Subcutaneous abdominal adipose tissue (tissue), 5 donors: ENCODE measurements at regions not wholly inside any gene's neighbourhood (a gene's known extent, or its start where the extent isn't known, plus 50 kb on each side); places are given as distances from the start of the nearest gene placed in this dataset.

Experiments used
- H3K27ac ChIP-seq: one replicate; pipeline ENCODE4 v1.7.0; 2013; ENCODE audit warnings: low read depth, mild to moderate bottlenecking, inconsistent platforms, low read length, moderate library complexity
- H3K27me3 ChIP-seq, 5 donors: one replicate each; pipeline ENCODE4 v1.7.0; 2013; ENCODE audit warnings: low read length in 5 of 5, inconsistent platforms in 1 of 5; ENCODE audit not compliant: control insufficient read depth in 5 of 5, insufficient read depth in 4 of 5
- H3K36me3 ChIP-seq, 5 donors: one replicate each; pipeline ENCODE4 v1.7.0; 2013; ENCODE audit warnings: low read length in 5 of 5; ENCODE audit not compliant: control insufficient read depth in 5 of 5, insufficient read depth in 5 of 5
- H3K4me1 ChIP-seq, 5 donors: one replicate each; pipeline ENCODE4 v1.7.0; 2013; ENCODE audit warnings: low read length in 5 of 5, mild to moderate bottlenecking in 3 of 5, moderate library complexity in 1 of 5; ENCODE audit not compliant: control insufficient read depth in 5 of 5, insufficient read depth in 5 of 5
- H3K4me3 ChIP-seq, 5 donors: one replicate each; pipeline ENCODE4 v1.7.0; 2013; ENCODE audit warnings: low read length in 5 of 5, low read depth in 1 of 5
- H3K9ac ChIP-seq, 5 donors: one replicate each; pipeline ENCODE4 v1.7.0; 2013; ENCODE audit warnings: low read length in 5 of 5, mild to moderate bottlenecking in 4 of 5, moderate library complexity in 3 of 5
- H3K9me3 ChIP-seq, 5 donors: one replicate each; pipeline ENCODE4 v1.7.0; 2013; ENCODE audit warnings: low read length in 5 of 5; ENCODE audit not compliant: control insufficient read depth in 5 of 5
- donor health status: healthy.
- donor health status: healthy.
- donor health status: healthy.
- donor health status: healthy.
- donor health status: healthy.

DNA sequence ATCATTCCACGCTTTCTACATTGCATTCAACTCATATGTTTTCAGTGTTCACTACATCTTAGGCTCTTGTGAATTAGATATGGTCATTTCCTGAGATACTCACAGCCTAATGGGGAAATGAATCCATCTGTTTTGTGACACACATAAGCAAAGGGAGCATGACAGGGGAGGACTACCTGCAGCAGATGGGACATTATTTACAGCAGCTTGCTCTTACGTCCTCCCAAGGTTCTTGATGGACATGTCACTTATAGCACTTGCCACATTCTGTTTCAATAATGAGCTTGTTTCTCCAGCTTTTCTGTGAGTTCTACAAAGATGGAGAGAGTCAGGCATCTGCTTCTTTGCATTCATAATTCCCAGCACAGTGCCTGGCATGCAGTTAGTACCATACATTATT lies 1509.6 kb upstream of the TMEM132C start:
- Histone ChIP-seq H3K27me3 (no peaks in the 10 kb centered on the region), H3K27ac (no peak overlapping the region), H3K36me3 (no peaks in the 10 kb centered on the region), H3K4me3 (no peak overlapping the region), H3K4me1 (no peaks in the 10 kb centered on the region), H3K9ac (no peak overlapping the region), H3K9me3 (peaks cover 0 to 4% (median 0%) of the 10 kb centered on the region in 5 donors)

DNA sequence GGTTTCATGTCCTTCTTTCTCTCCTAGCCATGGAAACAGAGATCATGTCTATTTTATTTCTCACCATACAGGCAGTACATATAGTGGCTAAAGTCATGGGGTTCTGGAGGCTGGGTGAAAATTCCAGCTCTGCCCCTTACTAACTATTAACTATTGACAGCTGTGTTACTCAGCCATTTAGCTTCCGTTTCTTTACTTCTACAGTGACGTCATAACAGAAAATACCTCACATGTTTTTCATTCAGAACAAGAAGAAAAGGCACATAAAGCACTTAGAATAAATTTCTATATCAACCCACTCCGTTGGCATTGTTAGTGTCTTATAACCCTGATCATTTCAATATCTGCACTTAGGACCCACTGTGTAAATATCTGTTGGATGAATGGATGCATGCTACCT lies 1506.9 kb upstream of the TMEM132C start:
- H3K4me3 ChIP-seq: no peak overlapping the region
- H3K9me3 ChIP-seq: peaks cover 4 to 30% (median 24%) of the 10 kb centered on the region in 5 donors
- no peaks in the 10 kb centered on the region for H3K4me1 ChIP-seq
- no peak overlapping the region for H3K9ac ChIP-seq
- no peak overlapping the region for H3K27ac ChIP-seq
- no peaks in the 10 kb centered on the region for H3K36me3 ChIP-seq
- no peaks in the 10 kb centered on the region for H3K27me3 ChIP-seq

DNA sequence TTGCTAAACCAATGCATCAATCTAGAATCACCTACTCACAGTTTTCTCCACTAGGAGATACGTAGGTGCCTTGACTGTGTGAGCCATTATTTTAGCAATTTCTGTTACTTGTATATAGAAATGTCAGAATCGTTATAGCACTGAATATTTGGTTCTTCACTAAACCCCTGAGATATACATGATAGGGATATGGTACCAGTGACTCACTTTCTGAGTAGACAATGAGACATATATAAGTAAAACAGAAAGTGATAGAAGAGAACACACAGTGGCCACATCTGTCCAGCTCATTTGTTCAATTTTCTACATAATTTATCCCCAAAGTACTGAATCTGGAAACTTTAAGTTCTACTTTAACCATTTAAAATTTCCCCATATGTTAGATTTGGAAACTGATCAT lies 1505.5 kb upstream of the TMEM132C start:
- H3K27ac ChIP-seq: no peak overlapping the region
- no peak overlapping the region for H3K9ac ChIP-seq
- H3K9me3 ChIP-seq: peaks cover 4 to 37% (median 28%) of the 10 kb centered on the region in 5 donors
- H3K4me3 ChIP-seq: no peak overlapping the region
- no peaks in the 10 kb centered on the region for H3K36me3 ChIP-seq
- H3K4me1 ChIP-seq: no peaks in the 10 kb centered on the region
- no peaks in the 10 kb centered on the region for H3K27me3 ChIP-seq

DNA sequence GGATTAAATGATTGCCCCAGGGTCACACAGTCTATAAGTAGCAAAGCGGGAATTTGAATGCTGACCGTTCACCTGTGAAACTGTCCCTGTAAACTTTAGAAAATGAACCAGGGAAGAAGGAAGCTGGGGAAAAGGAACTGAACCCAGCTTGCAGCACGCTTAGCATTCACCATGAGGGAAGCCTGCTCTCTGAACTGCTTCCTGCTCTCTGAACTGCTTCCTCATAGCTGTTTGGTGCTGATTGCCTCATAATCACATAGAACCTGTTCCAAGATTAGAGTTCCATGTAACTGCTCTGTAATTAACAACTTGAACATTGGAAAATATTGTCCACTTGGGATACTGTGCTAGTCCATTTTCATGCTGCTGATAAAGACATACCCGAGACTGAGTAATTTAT lies 1504.8 kb upstream of the TMEM132C start:
- Histone ChIP-seq H3K9ac (no peak overlapping the region), H3K4me3 (no peak overlapping the region), H3K9me3 (peaks cover 4 to 41% (median 31%) of the 10 kb centered on the region in 5 donors), H3K27ac (no peak overlapping the region), H3K4me1 (no peaks in the 10 kb centered on the region), H3K36me3 (no peaks in the 10 kb centered on the region), H3K27me3 (no peaks in the 10 kb centered on the region)

DNA sequence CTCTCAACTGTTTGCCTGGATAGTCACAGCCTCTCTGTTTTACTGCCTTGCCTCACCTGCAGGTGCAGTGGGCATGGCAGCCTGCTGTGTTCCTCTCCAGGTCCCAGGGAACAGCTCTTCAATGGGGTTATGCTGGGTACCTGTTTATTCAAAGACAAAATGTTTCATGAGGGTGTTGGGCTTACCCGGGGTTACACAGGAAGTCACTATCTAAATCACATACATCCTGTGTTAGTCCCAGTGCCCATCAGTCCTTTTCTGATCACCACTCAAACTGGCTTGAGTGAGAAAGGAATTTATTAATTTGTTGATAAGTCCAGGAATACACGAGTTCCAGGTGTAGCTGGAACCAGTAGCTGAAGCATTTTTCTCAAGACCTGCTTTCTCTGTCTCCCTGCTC lies 1503.6 kb upstream of the TMEM132C start:
- H3K27me3 ChIP-seq: no peaks in the 10 kb centered on the region
- H3K4me3 ChIP-seq: peak overlapping the region in 2 of 5 donors; percentile 15 to 19
- peaks cover 4 to 43% (median 35%) of the 10 kb centered on the region in 5 donors for H3K9me3 ChIP-seq
- no peak overlapping the region for H3K27ac ChIP-seq
- H3K36me3 ChIP-seq: no peaks in the 10 kb centered on the region
- no peaks in the 10 kb centered on the region for H3K4me1 ChIP-seq
- H3K9ac ChIP-seq: no peak overlapping the region

DNA sequence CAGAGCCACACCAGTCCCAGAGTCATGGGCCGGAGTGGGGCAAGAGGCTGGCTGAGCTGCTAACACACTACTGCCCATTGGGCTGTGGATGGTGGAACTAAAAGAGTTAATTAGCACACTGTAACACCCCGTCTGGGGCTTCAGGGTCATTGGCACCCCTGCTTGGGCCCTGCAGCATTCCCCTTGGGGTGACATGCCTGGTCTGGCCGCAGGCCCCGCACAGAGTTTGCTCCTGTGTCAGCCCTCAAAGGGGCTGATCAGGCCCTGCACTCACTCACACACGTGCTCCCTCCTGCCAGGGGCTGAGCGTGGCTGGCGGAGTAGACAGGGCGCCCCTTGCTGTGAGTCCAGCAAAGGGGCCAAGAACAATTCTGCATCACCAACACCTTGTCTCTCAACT lies 1499.6 kb upstream of the TMEM132C start:
- Histone ChIP-seq H3K9me3 (peaks cover 4 to 40% (median 31%) of the 10 kb centered on the region in 5 donors), H3K27ac (no peak overlapping the region), H3K36me3 (no peaks in the 10 kb centered on the region), H3K9ac (no peak overlapping the region), H3K27me3 (no peaks in the 10 kb centered on the region), H3K4me1 (no peaks in the 10 kb centered on the region), H3K4me3 (no peak overlapping the region)

DNA sequence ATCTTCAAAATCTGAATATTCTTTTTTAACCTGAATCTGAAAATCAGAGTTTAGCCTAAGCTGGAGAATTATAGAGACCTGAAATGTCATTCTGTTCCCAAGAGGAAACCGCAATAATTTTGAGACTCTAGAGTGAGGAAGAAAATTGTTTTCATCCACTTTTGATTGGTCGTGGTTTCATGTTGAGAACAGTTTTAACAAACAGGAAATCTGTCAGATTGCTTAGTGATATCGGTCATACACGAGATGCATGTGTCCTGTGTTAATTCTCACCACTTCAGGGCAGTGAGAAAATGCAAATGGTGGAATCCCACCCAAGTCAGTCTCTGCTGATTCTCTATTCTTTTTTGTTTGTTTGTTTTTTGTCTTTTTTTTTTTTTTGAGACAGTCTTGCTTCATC lies 1498.5 kb upstream of the TMEM132C start:
- Histone ChIP-seq H3K4me3 (no peak overlapping the region), H3K27ac (no peak overlapping the region), H3K9ac (no peak overlapping the region), H3K27me3 (no peaks in the 10 kb centered on the region), H3K4me1 (no peaks in the 10 kb centered on the region), H3K9me3 (peaks cover 3 to 31% (median 23%) of the 10 kb centered on the region in 5 donors), H3K36me3 (no peaks in the 10 kb centered on the region)

DNA sequence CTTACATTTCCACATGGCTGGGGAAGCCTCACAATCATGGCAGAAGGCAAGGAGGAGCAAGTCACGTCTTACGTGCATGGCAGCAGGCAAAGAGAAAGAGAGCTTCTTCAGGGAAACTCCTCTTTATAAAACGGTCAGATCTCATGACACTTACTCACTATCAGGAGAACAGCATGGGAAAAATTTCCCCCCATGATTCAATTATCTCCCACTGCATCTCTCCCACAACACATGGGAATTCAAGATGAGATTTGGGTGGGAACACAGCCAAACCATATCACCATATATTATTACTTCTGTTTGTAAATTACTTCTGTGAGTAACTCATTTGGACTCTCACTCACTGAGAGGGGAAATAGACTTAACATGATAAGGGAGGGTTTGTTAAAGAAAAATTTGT lies 1496.8 kb upstream of the TMEM132C start:
- Histone ChIP-seq H3K4me3 (no peak overlapping the region), H3K27ac (no peak overlapping the region), H3K4me1 (no peaks in the 10 kb centered on the region), H3K27me3 (no peaks in the 10 kb centered on the region), H3K9me3 (peaks cover 0 to 16% (median 13%) of the 10 kb centered on the region in 5 donors), H3K9ac (no peak overlapping the region), H3K36me3 (no peaks in the 10 kb centered on the region)

DNA sequence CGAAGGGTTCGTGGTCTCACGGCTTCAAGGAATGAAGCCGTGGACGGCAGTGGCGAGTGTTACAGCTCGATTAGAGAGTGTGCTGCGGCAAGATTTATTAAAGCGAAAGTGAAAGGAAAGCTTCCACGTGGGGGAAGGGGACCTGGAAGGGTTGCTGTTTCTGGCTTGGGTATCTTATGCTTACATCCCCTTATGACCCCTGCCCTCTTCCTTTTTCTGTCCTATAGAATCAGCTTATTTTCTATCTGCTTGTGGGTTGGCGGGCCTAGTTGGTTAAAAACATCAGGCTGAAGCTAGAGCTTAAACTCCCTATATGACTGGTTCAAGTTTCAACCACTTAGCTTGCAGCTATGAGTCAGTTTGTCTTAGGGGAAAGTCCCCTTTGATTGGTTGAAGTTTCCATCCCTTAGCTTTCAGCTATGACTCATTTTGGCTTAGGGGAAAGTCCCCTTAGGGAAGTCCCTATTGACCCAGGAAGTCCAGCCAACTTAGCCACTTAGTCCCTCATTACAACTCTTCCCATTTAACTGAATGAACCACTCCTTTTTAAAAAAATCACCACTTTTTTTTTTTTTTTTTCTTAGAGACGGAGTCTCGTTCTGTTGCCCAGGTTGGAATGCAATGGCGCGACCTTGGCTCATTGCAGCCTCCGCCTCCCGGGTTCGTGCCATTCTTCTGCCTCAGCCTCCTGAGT lies 1494.7 kb upstream of the TMEM132C start:
- Histone ChIP-seq H3K9me3 (peaks cover 0 to 6% (median 3%) of the 10 kb centered on the region in 5 donors), H3K27ac (no peak overlapping the region), H3K36me3 (no peaks in the 10 kb centered on the region), H3K9ac (no peak overlapping the region), H3K27me3 (no peaks in the 10 kb centered on the region), H3K4me3 (peak overlapping the region; percentile 7 to 47 (median 36)), H3K4me1 (no peaks in the 10 kb centered on the region)

DNA sequence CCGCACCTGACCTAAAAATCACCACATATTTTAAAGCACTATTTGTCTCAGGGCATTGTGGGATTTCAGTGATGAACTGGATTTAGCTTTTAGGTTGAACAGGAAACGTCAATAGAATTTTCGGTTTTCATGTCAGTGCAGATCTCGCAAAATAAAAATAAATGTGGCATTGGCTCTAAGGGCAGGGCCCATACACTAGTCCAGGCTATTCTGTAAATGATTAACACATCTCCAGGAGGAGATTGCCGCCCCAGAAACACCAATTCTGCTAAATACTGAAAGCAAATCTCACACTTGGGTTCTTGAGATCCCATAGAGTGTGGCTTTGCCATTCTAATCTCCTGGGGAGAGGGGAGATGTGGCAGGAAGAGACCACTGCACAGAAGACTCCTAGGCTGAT lies 1494.0 kb upstream of the TMEM132C start:
- Histone ChIP-seq H3K4me3 (no peak overlapping the region), H3K4me1 (no peaks in the 10 kb centered on the region), H3K9ac (no peak overlapping the region), H3K27me3 (no peaks in the 10 kb centered on the region), H3K36me3 (no peaks in the 10 kb centered on the region), H3K9me3 (peaks cover 0 to 4% (median 0%) of the 10 kb centered on the region in 5 donors), H3K27ac (no peak overlapping the region)
